ENCODE measurements at regions not wholly inside any gene's neighbourhood (a gene's known extent, or its start where the extent isn't known, plus 50 kb on each side); places are given as distances from the start of the nearest gene placed in this dataset.

DNA sequence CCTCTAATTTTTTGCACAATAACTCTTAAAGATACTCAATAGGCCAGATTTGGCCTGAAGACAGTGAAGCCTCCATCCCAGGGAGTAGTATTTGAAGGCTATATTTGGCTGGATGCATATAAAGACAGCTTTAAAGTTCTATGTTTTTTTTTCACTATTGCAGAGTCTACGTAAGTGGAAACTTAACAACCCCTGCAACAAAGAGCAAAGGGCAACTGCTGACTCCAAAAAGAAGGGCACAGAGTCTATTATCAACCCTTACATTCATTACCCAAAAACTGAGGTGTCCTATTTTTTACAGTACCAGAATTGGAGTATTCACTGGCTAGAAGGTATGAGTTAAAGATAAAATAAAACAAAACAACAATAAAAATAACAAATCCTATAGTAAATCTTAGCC lies 329.8 kb upstream of the PKN2 start:
- H3K4me3 ChIP-seq, result no peak overlapping the region
- TF ChIP-seq POLR2A (IDR thresholded peaks at IDR 0.05) (no peak), POLR2AphosphoS5 (IDR thresholded peaks at IDR 0.05) (no peak), EP300 (IDR thresholded peaks at IDR 0.05) (no peak)
- TF ChIP-seq, protein P1, sequence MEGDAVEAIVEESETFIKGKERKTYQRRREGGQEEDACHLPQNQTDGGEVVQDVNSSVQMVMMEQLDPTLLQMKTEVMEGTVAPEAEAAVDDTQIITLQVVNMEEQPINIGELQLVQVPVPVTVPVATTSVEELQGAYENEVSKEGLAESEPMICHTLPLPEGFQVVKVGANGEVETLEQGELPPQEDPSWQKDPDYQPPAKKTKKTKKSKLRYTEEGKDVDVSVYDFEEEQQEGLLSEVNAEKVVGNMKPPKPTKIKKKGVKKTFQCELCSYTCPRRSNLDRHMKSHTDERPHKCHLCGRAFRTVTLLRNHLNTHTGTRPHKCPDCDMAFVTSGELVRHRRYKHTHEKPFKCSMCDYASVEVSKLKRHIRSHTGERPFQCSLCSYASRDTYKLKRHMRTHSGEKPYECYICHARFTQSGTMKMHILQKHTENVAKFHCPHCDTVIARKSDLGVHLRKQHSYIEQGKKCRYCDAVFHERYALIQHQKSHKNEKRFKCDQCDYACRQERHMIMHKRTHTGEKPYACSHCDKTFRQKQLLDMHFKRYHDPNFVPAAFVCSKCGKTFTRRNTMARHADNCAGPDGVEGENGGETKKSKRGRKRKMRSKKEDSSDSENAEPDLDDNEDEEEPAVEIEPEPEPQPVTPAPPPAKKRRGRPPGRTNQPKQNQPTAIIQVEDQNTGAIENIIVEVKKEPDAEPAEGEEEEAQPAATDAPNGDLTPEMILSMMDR (IDR thresholded peaks at IDR 0.05), result no peak
- no peaks in the 10 kb centered on the region for H3K27me3 ChIP-seq
- DNase-seq (no peak), ATAC-seq (ENCODE audit: low FRiP score in 2 of 2) (no peak)
- H3K4me1 ChIP-seq, result no peaks in the 10 kb centered on the region
- WGBS, 2 donors, result 90 to 94% methylated on average over 1 of the region's 1 CpG
- no peak overlapping the region for H3K27ac ChIP-seq
- H3K36me3 ChIP-seq, result no peaks in the 10 kb centered on the region
- no peaks in the 10 kb centered on the region for H3K9me3 ChIP-seq

DNA sequence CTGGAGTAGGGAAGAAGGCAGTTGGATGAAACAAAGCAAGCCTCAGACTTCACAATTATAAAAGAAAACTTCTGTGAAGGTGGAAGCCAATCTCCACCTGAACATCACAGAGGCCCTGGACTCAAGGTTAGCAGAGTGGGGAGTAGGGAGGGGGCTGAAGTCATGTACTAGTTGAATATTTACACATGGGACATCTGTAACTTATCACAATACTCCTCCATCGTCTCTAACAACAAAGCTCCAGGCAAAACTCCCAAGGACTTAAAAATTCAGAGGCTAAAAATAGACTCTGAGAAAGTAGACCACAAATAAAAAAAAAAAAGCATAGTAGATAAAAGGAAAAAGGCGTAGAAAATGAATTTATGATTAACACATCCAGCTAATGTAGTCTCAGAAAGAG lies 326.3 kb upstream of the PKN2 start:
- WGBS, 2 donors, result 46 to 74% methylated on average over 2 of the region's 2 CpGs
- DNase-seq, result no peak
- no peak for TF ChIP-seq EP300 (IDR thresholded peaks at IDR 0.05)
- no peak for TF ChIP-seq POLR2A (IDR thresholded peaks at IDR 0.05)
- TF ChIP-seq, protein P1 (IDR thresholded peaks at IDR 0.05), result no peak
- no peak for TF ChIP-seq POLR2AphosphoS5 (IDR thresholded peaks at IDR 0.05)

DNA sequence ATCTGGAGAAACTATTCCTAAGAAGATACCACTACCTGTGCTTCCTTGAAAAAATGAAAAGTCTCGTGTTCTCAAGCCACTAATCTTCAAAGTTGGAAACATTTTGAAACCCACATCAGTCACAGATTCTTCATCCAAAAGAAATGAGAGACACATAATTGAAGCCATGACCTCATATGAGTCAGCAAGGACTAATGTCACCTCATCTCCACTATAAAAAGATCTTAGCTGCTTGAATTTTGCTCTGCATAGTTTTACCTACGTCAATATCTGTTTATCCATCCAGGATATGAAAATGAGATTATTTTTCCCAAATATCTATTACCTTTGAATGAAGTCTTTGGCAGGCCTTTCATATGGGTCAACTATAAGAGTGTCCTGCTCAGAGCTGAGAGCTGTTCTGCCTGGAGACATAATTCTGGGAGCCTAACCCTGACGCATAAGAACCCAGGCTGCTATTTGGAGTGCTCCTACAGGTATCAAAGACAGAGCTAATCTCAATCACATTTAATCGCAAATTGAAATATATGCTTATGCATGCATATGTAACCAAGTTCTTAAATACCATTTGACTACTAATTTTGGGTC lies 312.5 kb upstream of the PKN2 start:
- ATAC-seq (ENCODE audit: low FRiP score in 2 of 2) (no peak), DNase-seq (no peak)
- TF ChIP-seq POLR2AphosphoS5 (IDR thresholded peaks at IDR 0.05) (no peak), EP300 (IDR thresholded peaks at IDR 0.05) (no peak)
- WGBS, 2 donors, result 77 to 80% methylated on average over 4 of the region's 4 CpGs
- Histone ChIP-seq H3K9me3 (no peaks in the 10 kb centered on the region), H3K36me3 (no peaks in the 10 kb centered on the region), H3K4me1 (no peaks in the 10 kb centered on the region), H3K4me3 (no peak overlapping the region), H3K27me3 (no peaks in the 10 kb centered on the region), H3K27ac (no peak overlapping the region)

More for the DNA sequence above, 326.3 kb upstream of the PKN2 start:
- Histone ChIP-seq H3K9me3 (no peaks in the 10 kb centered on the region), H3K36me3 (no peaks in the 10 kb centered on the region), H3K27ac (no peak overlapping the region), H3K4me3 (no peak overlapping the region), H3K27me3 (no peaks in the 10 kb centered on the region), H3K4me1 (no peaks in the 10 kb centered on the region)
- ATAC-seq (ENCODE audit: low FRiP score in 2 of 2), result no peak

DNA sequence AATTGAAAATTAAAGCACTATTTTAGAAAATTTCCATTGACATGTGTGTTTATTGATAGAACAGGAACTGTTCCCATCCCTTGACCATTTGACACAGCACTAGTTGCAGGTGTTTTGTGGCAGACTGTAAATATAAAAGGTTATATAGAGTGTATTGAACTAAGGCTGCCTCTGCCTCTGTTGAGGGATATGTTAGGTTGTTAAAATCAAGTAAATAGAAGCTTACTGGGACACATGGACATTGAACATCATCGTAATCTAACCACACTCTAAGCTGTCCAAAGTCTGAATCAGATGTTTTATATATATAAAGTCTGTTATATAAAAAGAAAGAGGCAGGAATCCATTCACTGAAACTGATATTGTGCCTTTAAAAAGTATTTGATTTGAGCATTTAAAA lies 308.1 kb upstream of the PKN2 start:
- no peaks in the 10 kb centered on the region for H3K4me1 ChIP-seq
- no peaks in the 10 kb centered on the region for H3K27me3 ChIP-seq
- H3K36me3 ChIP-seq, result no peaks in the 10 kb centered on the region
- TF ChIP-seq, protein P1 (IDR thresholded peaks at IDR 0.05), result no peak
- no peak overlapping the region for H3K4me3 ChIP-seq
- no peak overlapping the region for H3K27ac ChIP-seq
- 78 to 79% methylated on average over 1 of the region's 1 CpG for WGBS, 2 donors
- no peaks in the 10 kb centered on the region for H3K9me3 ChIP-seq
- ATAC-seq (ENCODE audit: low FRiP score in 2 of 2), result no peak
- no peak for DNase-seq

DNA sequence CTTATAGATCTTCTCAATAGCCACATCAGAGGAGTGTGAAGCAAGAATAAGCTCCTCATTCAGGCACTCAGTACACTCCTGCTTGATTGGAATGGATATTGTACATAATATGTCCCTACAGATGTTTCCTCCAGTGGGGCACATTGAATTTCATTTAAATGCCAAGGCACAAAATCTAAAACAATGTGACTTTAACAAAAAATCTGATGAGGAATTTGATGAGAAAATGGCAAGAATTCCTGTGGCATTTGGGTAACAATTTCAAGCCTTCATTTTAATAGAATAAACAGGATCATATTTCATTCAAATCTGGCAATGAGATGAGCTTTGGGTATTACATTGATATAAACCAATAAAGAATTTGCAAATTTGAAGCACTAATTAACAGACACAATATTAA lies 307.7 kb upstream of the PKN2 start:
- no peak overlapping the region for H3K4me3 ChIP-seq
- no peaks in the 10 kb centered on the region for H3K9me3 ChIP-seq
- H3K4me1 ChIP-seq, result no peaks in the 10 kb centered on the region
- no peaks in the 10 kb centered on the region for H3K36me3 ChIP-seq
- no peaks in the 10 kb centered on the region for H3K27me3 ChIP-seq
- H3K27ac ChIP-seq, result no peak overlapping the region
- TF ChIP-seq, protein P1 (IDR thresholded peaks at IDR 0.05), result no peak
- TF ChIP-seq EP300 (IDR thresholded peaks at IDR 0.05) (no peak), POLR2AphosphoS5 (IDR thresholded peaks at IDR 0.05) (no peak), POLR2A (IDR thresholded peaks at IDR 0.05) (no peak)
- DNase-seq, result no peak
- no peak for ATAC-seq (ENCODE audit: low FRiP score in 2 of 2)
